ENCODE measurements at regions not wholly inside any gene's neighbourhood (a gene's known extent, or its start where the extent isn't known, plus 50 kb on each side); places are given as distances from the start of the nearest gene placed in this dataset.

DNA sequence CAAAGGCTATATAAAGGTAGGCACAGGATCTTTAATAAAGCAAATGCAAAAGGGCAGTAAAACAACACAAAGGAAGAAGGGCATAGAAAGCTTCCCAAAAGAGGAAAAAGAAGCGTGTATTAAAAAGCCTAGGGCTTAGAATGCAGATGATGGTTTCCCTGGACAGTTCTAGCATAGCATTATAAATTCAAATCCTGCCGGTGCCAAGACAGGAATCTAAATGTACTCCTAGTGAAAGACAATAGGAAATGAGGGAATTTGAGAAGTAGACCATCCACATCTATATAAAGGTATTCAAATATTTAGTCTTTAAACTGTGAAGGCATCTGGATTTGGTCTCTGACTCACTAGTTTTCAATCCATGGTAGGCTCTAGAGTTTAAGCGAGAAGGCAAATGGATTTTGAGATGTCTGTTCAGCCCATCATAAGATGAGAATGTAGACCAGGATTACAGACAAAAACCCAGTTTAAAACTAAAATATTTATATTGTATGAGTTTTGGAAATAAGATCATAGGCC is 431.8 kb downstream of the TBL1XR1 start:
- H3K4me3 ChIP-seq, result no peak overlapping the region
- no peak overlapping the region for H3K27ac ChIP-seq
- DNase-seq (ENCODE audit: low spot score), result no peak
- TF ChIP-seq, protein P1, sequence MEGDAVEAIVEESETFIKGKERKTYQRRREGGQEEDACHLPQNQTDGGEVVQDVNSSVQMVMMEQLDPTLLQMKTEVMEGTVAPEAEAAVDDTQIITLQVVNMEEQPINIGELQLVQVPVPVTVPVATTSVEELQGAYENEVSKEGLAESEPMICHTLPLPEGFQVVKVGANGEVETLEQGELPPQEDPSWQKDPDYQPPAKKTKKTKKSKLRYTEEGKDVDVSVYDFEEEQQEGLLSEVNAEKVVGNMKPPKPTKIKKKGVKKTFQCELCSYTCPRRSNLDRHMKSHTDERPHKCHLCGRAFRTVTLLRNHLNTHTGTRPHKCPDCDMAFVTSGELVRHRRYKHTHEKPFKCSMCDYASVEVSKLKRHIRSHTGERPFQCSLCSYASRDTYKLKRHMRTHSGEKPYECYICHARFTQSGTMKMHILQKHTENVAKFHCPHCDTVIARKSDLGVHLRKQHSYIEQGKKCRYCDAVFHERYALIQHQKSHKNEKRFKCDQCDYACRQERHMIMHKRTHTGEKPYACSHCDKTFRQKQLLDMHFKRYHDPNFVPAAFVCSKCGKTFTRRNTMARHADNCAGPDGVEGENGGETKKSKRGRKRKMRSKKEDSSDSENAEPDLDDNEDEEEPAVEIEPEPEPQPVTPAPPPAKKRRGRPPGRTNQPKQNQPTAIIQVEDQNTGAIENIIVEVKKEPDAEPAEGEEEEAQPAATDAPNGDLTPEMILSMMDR (IDR thresholded peaks at IDR 0.05), result no peak

DNA sequence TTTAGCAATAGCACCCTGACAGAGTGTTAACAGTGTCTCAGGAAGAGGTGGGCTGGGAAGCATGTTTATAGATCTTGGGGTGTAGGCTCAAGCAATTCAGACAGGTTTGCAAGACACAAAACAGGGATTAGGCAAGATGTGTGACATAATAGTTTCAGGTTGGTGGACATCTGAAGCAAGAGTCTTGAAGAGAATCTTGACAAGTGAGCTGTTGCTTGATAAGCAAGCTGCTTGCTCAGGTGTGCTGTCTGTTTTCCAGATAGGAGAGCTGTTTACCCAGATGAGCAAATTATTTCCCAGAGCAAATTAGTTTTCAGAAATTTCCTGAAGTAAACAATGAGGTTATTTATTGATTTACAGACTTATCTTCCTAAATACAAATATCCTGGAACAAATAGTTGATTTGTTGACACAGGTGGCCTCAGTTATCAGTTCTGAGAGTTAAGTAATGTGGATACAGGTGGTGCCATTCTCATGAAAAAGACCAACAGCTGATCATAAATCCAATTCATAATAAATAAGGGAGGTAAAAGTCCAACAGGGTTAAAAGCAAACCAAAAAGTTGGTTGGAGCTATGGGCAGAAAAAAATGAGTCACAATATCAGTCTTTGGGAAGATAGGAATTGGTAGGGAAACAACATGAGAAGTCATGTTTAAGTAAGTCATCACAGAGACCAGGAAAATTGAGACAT is 437.3 kb downstream of the TBL1XR1 start:
- TF ChIP-seq, protein P1 (IDR thresholded peaks at IDR 0.05), result no peak
- no peak overlapping the region for H3K27ac ChIP-seq

DNA sequence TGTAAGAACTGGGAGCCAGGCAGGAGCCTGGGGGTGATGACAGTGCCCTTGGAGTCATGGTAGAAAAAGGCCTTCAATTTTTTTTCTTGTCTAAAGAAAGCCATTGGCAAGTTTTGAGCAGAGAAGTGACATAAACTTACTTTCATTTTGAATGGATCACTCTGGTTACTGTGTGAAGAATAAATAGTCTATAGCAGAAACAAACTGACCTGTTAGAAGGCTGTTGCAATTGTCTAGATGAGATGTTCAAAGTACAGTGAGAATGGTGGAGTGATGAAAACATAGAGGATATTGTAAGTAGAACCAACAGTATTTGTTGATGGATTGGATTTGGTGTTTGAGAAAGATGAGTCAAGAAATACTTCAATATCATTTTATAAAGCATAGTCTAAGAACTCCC is 439.9 kb downstream of the TBL1XR1 start:
- DNase-seq (ENCODE audit: low spot score), result no peak
- TF ChIP-seq, protein P1 (IDR thresholded peaks at IDR 0.05), result no peak
- no peak overlapping the region for H3K4me3 ChIP-seq
- no peak overlapping the region for H3K27ac ChIP-seq

More for the DNA sequence above, 437.3 kb downstream of the TBL1XR1 start:
- no peak overlapping the region for H3K4me3 ChIP-seq
- DNase-seq (ENCODE audit: low spot score), result no peak

DNA sequence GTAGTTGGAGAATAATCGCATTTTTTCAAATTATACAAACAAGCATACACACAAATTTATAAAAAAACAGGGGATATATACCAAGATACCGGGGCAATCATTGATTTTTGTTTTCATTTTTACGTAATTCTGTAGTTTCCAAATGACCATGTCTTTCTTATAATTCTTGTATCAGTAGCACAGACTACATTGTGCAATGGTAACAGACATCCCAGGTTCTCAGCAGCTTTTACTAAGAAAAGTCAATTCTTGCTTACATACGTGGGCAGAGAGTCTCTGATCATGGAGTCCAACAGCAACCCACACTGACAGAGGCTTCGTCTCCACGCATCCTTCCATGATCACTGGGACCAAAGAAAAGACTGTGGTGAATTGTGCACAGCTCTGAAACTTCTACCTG is 441.3 kb downstream of the TBL1XR1 start:
- DNase-seq (ENCODE audit: low spot score), result no peak
- no peak overlapping the region for H3K27ac ChIP-seq
- H3K4me3 ChIP-seq, result no peak overlapping the region
- TF ChIP-seq, protein P1 (IDR thresholded peaks at IDR 0.05), result no peak

DNA sequence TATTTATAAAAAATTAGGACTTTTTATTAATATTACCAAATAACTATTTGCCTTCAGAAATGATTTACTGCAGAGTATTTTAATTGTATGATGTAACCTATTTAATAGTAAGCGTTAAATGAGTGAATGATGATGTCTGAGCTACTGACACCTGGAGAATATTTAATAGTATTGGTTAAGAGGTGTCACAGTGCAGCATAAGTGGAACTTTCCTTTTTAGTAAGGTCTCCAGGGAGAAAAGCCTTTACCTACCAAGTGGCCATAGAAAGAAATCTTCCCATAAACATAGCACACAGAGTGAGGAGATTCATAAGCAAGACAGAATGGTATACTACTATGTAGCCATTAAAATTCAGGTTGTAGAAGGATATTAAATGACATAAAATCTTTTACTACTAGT is 441.7 kb downstream of the TBL1XR1 start:
- Histone ChIP-seq H3K27ac (no peak overlapping the region), H3K4me3 (no peak overlapping the region)
- DNase-seq (ENCODE audit: low spot score), result no peak
- TF ChIP-seq, protein P1 (IDR thresholded peaks at IDR 0.05), result no peak

DNA sequence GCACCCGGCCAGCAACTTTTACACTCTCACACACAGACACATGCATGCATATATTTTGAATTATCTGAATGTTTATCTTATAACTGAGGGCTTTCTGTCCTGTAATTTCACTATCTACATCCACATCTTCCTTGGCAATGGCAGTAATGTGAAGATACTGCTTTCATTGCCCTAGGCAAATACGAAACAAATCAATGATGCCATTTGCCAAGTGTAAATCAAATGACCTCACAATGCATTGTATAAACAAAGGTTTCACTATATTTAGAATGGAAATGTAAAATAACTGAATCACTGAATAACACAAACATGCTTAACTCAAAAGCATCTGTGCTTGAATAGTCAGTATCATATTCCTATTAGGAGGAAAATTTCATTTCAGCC is 455.6 kb downstream of the TBL1XR1 start:
- no peak overlapping the region for H3K27ac ChIP-seq
- TF ChIP-seq, protein P1 (IDR thresholded peaks at IDR 0.05), result no peak
- no peak for DNase-seq (ENCODE audit: low spot score)
- H3K4me3 ChIP-seq, result no peak overlapping the region
